Activated T-helper 1 cell treated with anti-CD3 and anti-CD28 coated beads, Interleukin-12 subunit alpha, Interleukin-12 subunit beta, Interleukin-2, Interleukin-4 antibody, amounts not matched to agents 30 ng/mL and 10 ng/mL and 1 ng/mL, durations not matched to agents 14 hours and 24 hours and 36 hours (primary cell): ENCODE measurements at regions not wholly inside any gene's neighbourhood (a gene's known extent, or its start where the extent isn't known, plus 50 kb on each side); places are given as distances from the start of the nearest gene placed in this dataset.
"Not testable (repeated sequence)": the region's sequence is repeated elsewhere in the genome, so short reads cannot be mapped to it uniquely, and the experiment has no call there.

Experiments
- DNase-seq: peaks from one replicate; pipeline ENCODE4 v3.0.0; 2021; ENCODE audit warnings: low spot score
- H3K27ac Mint-ChIP-seq: one replicate; pipeline ENCODE4 v1.8.0; 2021; ENCODE audit warnings: mild to moderate bottlenecking, mixed read lengths
- H3K27me3 Mint-ChIP-seq: one replicate; pipeline ENCODE4 v1.8.0; 2022; ENCODE audit warnings: mild to moderate bottlenecking, moderate library complexity, mixed read lengths; ENCODE audit not compliant: insufficient read depth
- H3K36me3 Mint-ChIP-seq: one replicate; pipeline ENCODE4 v1.8.0; 2021; ENCODE audit warnings: low read depth, mixed read lengths
- H3K4me1 Mint-ChIP-seq: one replicate; pipeline ENCODE4 v1.8.0; 2021; ENCODE audit warnings: low read depth, mixed read lengths
- H3K4me3 Mint-ChIP-seq: one replicate; pipeline ENCODE4 v1.8.0; 2021; ENCODE audit warnings: mild to moderate bottlenecking, moderate library complexity, mixed read lengths
- H3K9me3 Mint-ChIP-seq: one replicate; pipeline ENCODE4 v1.8.0; 2021; ENCODE audit warnings: mixed read lengths
- intact Hi-C: fragments of 100-400 bp; cut with micrococcal nuclease; formaldehyde crosslinking; loops from one replicate; pipeline ENCODE4 v1.15.1; 2024

- no peak overlapping the region for H3K27ac Mint-ChIP-seq
- H3K27me3 Mint-ChIP-seq: no peaks in the 10 kb centered on the region
- H3K4me1 Mint-ChIP-seq: no peaks in the 10 kb centered on the region
- no peak for DNase-seq
- no peak overlapping the region for H3K4me3 Mint-ChIP-seq
- no peaks in the 10 kb centered on the region for H3K36me3 Mint-ChIP-seq
- intact Hi-C loops: no loop called here
- no peaks in the 10 kb centered on the region for H3K9me3 Mint-ChIP-seq
Observed at GRCh38 chr12:82300611-82301010, 57.6 kb downstream of the CCDC59 start.

- Mint-ChIP-seq H3K27me3 (no peaks in the 10 kb centered on the region), H3K4me3 (no peak overlapping the region), H3K36me3 (no peaks in the 10 kb centered on the region), H3K27ac (no peak overlapping the region), H3K4me1 (no peaks in the 10 kb centered on the region), H3K9me3 (no peaks in the 10 kb centered on the region)
- no peak for DNase-seq
- intact Hi-C loops: no loop called here
Observed at GRCh38 chr12:82299319-82300025, 58.7 kb downstream of the CCDC59 start.

- no peak overlapping the region for H3K4me3 Mint-ChIP-seq
- H3K27me3 Mint-ChIP-seq: no peaks in the 10 kb centered on the region
- no peaks in the 10 kb centered on the region for H3K9me3 Mint-ChIP-seq
- no peak for DNase-seq
- intact Hi-C loops: no loop called here
- H3K36me3 Mint-ChIP-seq: no peaks in the 10 kb centered on the region
- no peak overlapping the region for H3K27ac Mint-ChIP-seq
- H3K4me1 Mint-ChIP-seq: no peaks in the 10 kb centered on the region
Observed at GRCh38 chr12:82290415-82290814, 67.8 kb downstream of the CCDC59 start.

- H3K36me3 Mint-ChIP-seq, H3K27ac Mint-ChIP-seq, H3K4me3 Mint-ChIP-seq, intact Hi-C loops, H3K27me3 Mint-ChIP-seq, H3K4me1 Mint-ChIP-seq, DNase-seq: not testable (repeated sequence)
- peaks cover 12% of the 10 kb centered on the region for H3K9me3 Mint-ChIP-seq
Observed at GRCh38 chr12:82281335-82281734, 76.9 kb downstream of the CCDC59 start.

- no peaks in the 10 kb centered on the region for H3K4me1 Mint-ChIP-seq
- H3K4me3 Mint-ChIP-seq: no peak overlapping the region
- no peak for DNase-seq
- H3K27me3 Mint-ChIP-seq: no peaks in the 10 kb centered on the region
- intact Hi-C loops: no loop called here
- peaks cover 12% of the 10 kb centered on the region for H3K9me3 Mint-ChIP-seq
- no peak overlapping the region for H3K27ac Mint-ChIP-seq
- H3K36me3 Mint-ChIP-seq: no peaks in the 10 kb centered on the region
Observed at GRCh38 chr12:82279536-82280058, 78.6 kb downstream of the CCDC59 start.

GRCh38 chr12:82277582-82277981, 80.6 kb downstream of the CCDC59 start:
- Mint-ChIP-seq H3K27me3 (no peaks in the 10 kb centered on the region), H3K4me1 (no peaks in the 10 kb centered on the region), H3K36me3 (no peaks in the 10 kb centered on the region), H3K4me3 (no peak overlapping the region), H3K9me3 (peaks cover 12% of the 10 kb centered on the region), H3K27ac (no peak overlapping the region)
- DNase-seq: no peak
- intact Hi-C loops: no loop called here

GRCh38 chr12:82242729-82243128, 115.5 kb downstream of the CCDC59 start:
- intact Hi-C loops: no loop called here
- Mint-ChIP-seq H3K4me1 (peaks cover 5% of the 10 kb centered on the region), H3K4me3 (no peak overlapping the region), H3K9me3 (peaks cover 10% of the 10 kb centered on the region), H3K36me3 (no peaks in the 10 kb centered on the region), H3K27ac (no peak overlapping the region), H3K27me3 (no peaks in the 10 kb centered on the region)
- no peak for DNase-seq

GRCh38 chr12:82225871-82226270, 132.3 kb downstream of the CCDC59 start:
- DNase-seq: no peak
- no peaks in the 10 kb centered on the region for H3K27me3 Mint-ChIP-seq
- intact Hi-C loops: no loop called here
- no peaks in the 10 kb centered on the region for H3K36me3 Mint-ChIP-seq
- H3K27ac Mint-ChIP-seq: no peak overlapping the region
- no peaks in the 10 kb centered on the region for H3K4me1 Mint-ChIP-seq
- H3K9me3 Mint-ChIP-seq: no peaks in the 10 kb centered on the region
- H3K4me3 Mint-ChIP-seq: no peak overlapping the region

- no peak for DNase-seq
- Mint-ChIP-seq H3K27me3 (no peaks in the 10 kb centered on the region), H3K27ac (no peak overlapping the region), H3K4me1 (no peaks in the 10 kb centered on the region), H3K36me3 (no peaks in the 10 kb centered on the region), H3K4me3 (no peak overlapping the region), H3K9me3 (no peaks in the 10 kb centered on the region)
- intact Hi-C loops: no loop called here
Observed at GRCh38 chr12:82223426-82223825, 134.8 kb downstream of the CCDC59 start.

- intact Hi-C loops: no loop called here
- H3K27me3 Mint-ChIP-seq: no peaks in the 10 kb centered on the region
- no peaks in the 10 kb centered on the region for H3K36me3 Mint-ChIP-seq
- no peak overlapping the region for H3K27ac Mint-ChIP-seq
- no peak for DNase-seq
- no peak overlapping the region for H3K4me3 Mint-ChIP-seq
- H3K4me1 Mint-ChIP-seq: no peaks in the 10 kb centered on the region
- H3K9me3 Mint-ChIP-seq: peaks cover 7% of the 10 kb centered on the region
Observed at GRCh38 chr12:82216475-82216874, 141.7 kb downstream of the CCDC59 start.

- H3K4me1 Mint-ChIP-seq: no peaks in the 10 kb centered on the region
- no peaks in the 10 kb centered on the region for H3K36me3 Mint-ChIP-seq
- no peak for DNase-seq
- no peaks in the 10 kb centered on the region for H3K27me3 Mint-ChIP-seq
- H3K27ac Mint-ChIP-seq: no peak overlapping the region
- intact Hi-C loops: no loop called here
- peaks cover 8% of the 10 kb centered on the region for H3K9me3 Mint-ChIP-seq
- H3K4me3 Mint-ChIP-seq: no peak overlapping the region
Observed at GRCh38 chr12:82213761-82214160, 144.4 kb downstream of the CCDC59 start.

GRCh38 chr12:82210882-82211281, 147.3 kb downstream of the CCDC59 start:
- Mint-ChIP-seq H3K36me3 (no peaks in the 10 kb centered on the region), H3K4me3 (no peak overlapping the region), H3K27ac (no peak overlapping the region), H3K27me3 (no peaks in the 10 kb centered on the region), H3K4me1 (no peaks in the 10 kb centered on the region), H3K9me3 (peaks cover 13% of the 10 kb centered on the region)
- intact Hi-C loops: no loop called here
- DNase-seq: no peak

GRCh38 chr12:82209533-82209932, 148.7 kb downstream of the CCDC59 start:
- H3K4me3 Mint-ChIP-seq: no peak overlapping the region
- H3K27ac Mint-ChIP-seq: no peak overlapping the region
- no peak for DNase-seq
- peaks cover 18% of the 10 kb centered on the region for H3K9me3 Mint-ChIP-seq
- intact Hi-C loops: no loop called here
- H3K27me3 Mint-ChIP-seq: no peaks in the 10 kb centered on the region
- no peaks in the 10 kb centered on the region for H3K4me1 Mint-ChIP-seq
- H3K36me3 Mint-ChIP-seq: no peaks in the 10 kb centered on the region

GRCh38 chr12:82207556-82207955, 150.6 kb downstream of the CCDC59 start:
- Mint-ChIP-seq H3K4me1 (no peaks in the 10 kb centered on the region), H3K4me3 (no peak overlapping the region), H3K36me3 (no peaks in the 10 kb centered on the region), H3K27ac (no peak overlapping the region), H3K27me3 (no peaks in the 10 kb centered on the region), H3K9me3 (peaks cover 18% of the 10 kb centered on the region)
- intact Hi-C loops: no loop called here
- DNase-seq: no peak
